ENCODE measurements at regions not wholly inside any gene's neighbourhood (a gene's known extent, or its start where the extent isn't known, plus 50 kb on each side); places are given as distances from the start of the nearest gene placed in this dataset.

- ATAC-seq (replicated peaks in 1 of 2) (no peak), DNase-seq (no peak)
- no peaks in the 10 kb centered on the region for H3K36me3 Mint-ChIP-seq (ENCODE audit: insufficient read depth in 2 of 2)
- no peaks in the 10 kb centered on the region for H3K4me1 Mint-ChIP-seq (ENCODE audit: low read depth)
- no peaks in the 10 kb centered on the region for H3K9me3 Mint-ChIP-seq
- H3K27ac Mint-ChIP-seq: no peak overlapping the region
- H3K27me3 Mint-ChIP-seq (ENCODE audit: low read depth): no peaks in the 10 kb centered on the region
- no peak overlapping the region for H3K4me3 Mint-ChIP-seq
Observed at GRCh38 chr12:127273626-127274025, 993.3 kb upstream of the TMEM132C start.

GRCh38 chr12:127275416-127275815, 991.6 kb upstream of the TMEM132C start:
- Mint-ChIP-seq H3K27ac (no peak overlapping the region), H3K27me3 (ENCODE audit: low read depth) (no peaks in the 10 kb centered on the region), H3K4me3 (no peak overlapping the region), H3K4me1 (ENCODE audit: low read depth) (no peaks in the 10 kb centered on the region), H3K9me3 (no peaks in the 10 kb centered on the region), H3K36me3 (ENCODE audit: insufficient read depth in 2 of 2) (no peaks in the 10 kb centered on the region)
- DNase-seq (no peak), ATAC-seq (replicated peaks in 1 of 2) (no peak)

- no peaks in the 10 kb centered on the region for H3K9me3 Mint-ChIP-seq
- no peaks in the 10 kb centered on the region for H3K27me3 Mint-ChIP-seq (ENCODE audit: low read depth)
- DNase-seq (no peak), ATAC-seq (replicated peaks in 1 of 2) (peak in 1 of 2 donors; percentile 33)
- H3K36me3 Mint-ChIP-seq (ENCODE audit: insufficient read depth in 2 of 2): no peaks in the 10 kb centered on the region
- H3K27ac Mint-ChIP-seq: no peak overlapping the region
- H3K4me1 Mint-ChIP-seq (ENCODE audit: low read depth): no peaks in the 10 kb centered on the region
- H3K4me3 Mint-ChIP-seq: no peak overlapping the region
Observed at GRCh38 chr12:127277882-127278281, 989.1 kb upstream of the TMEM132C start.

- Mint-ChIP-seq H3K27me3 (ENCODE audit: low read depth) (no peaks in the 10 kb centered on the region), H3K9me3 (no peaks in the 10 kb centered on the region), H3K4me1 (ENCODE audit: low read depth) (no peaks in the 10 kb centered on the region), H3K4me3 (no peak overlapping the region), H3K36me3 (ENCODE audit: insufficient read depth in 2 of 2) (no peaks in the 10 kb centered on the region), H3K27ac (no peak overlapping the region)
- ATAC-seq (replicated peaks in 1 of 2): no peak
- DNase-seq: no peak
Observed at GRCh38 chr12:127278351-127278750, 988.6 kb upstream of the TMEM132C start.

DNA sequence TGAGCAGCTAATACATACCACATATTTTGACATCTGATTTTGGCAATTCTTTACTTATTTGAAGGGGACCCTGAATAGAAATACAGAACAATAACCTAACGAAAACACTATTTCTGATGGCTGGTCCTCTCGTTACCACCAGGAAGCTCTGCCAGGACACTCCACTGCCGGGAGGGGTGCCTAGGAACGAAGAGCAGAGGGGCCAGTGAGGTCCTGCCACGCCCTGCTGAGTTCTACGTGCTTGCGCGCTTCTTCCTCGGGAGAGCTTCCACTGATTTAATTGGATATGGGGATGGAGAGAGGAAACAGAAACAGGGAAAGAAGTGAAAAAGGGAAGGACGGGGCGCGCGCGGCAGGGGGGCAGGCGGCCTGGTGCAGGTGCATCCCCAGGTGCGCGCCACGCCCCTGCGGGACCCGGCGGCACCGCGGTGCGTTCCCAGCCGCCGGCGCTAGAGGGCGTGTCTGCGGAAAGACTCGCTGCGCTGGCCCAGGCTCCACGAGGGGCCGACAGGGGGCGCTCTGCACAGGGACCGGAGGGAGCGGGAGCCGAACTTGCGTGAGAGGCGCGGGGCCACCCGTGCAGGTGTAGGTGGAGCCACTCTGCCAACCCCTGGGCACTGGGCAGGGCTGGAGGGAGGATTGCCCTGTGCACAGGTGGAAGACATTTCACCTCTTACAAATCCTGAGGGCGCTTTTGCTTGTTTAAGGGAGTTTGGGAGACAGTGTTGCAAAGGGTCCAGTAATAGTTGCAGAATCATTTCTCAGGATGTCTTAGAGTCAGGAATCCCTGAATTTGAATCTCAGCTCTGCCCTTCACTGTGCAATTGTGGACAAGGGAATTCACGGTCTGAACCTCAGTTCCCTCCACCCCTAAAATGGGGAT, 986.3 kb upstream of the TMEM132C start:
- DNase-seq: peak; percentile 71 to 86
- H3K9me3 Mint-ChIP-seq: no peaks in the 10 kb centered on the region
- ATAC-seq (replicated peaks in 1 of 2): peak; percentile 74 to 80
- no peak overlapping the region for H3K4me3 Mint-ChIP-seq
- no peaks in the 10 kb centered on the region for H3K27me3 Mint-ChIP-seq (ENCODE audit: low read depth)
- no peaks in the 10 kb centered on the region for H3K4me1 Mint-ChIP-seq (ENCODE audit: low read depth)
- no peak overlapping the region for H3K27ac Mint-ChIP-seq
- H3K36me3 Mint-ChIP-seq (ENCODE audit: insufficient read depth in 2 of 2): no peaks in the 10 kb centered on the region

DNA sequence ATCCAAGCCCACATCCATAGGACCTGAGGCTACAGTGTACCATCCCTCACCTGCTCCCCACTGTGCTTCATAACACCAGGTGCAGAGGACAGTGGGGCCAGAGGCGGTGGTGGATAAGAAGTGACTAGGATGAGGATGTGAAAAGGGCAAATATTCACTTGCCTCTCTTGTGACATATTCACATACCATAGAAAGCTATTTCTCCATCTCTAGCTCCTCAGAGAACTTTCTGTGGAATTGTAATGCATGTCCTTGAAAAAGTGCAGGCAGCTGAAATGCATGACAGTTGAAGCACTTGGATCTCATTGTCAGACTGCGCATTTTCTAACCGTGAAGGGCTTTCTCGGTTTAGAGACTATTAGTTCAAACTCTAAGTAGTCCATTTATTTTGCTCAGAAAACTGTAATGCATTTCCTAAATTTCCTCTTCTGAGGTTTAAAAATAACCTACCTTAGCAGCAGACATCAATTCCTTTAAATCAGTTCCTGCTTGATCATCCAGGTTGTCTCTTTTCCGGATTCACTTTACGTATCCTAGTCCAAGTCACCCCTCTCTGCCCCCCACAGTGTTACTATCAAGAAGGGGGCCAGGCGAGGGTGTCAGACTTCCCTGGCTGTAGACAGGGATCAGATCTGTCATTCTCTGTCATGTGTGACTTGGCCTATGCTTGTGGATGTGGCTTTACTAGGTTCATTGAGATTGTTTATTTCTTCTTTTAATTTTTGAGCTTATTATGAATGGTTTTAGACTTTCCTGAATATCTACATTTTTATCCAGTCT, 984.0 kb upstream of the TMEM132C start:
- Mint-ChIP-seq H3K9me3 (no peaks in the 10 kb centered on the region), H3K36me3 (ENCODE audit: insufficient read depth in 2 of 2) (no peaks in the 10 kb centered on the region), H3K27ac (peak overlapping the region; percentile 88), H3K4me1 (ENCODE audit: low read depth) (no peaks in the 10 kb centered on the region), H3K4me3 (no peak overlapping the region), H3K27me3 (ENCODE audit: low read depth) (no peaks in the 10 kb centered on the region)
- ATAC-seq (replicated peaks in 1 of 2): no peak
- no peak for DNase-seq

DNA sequence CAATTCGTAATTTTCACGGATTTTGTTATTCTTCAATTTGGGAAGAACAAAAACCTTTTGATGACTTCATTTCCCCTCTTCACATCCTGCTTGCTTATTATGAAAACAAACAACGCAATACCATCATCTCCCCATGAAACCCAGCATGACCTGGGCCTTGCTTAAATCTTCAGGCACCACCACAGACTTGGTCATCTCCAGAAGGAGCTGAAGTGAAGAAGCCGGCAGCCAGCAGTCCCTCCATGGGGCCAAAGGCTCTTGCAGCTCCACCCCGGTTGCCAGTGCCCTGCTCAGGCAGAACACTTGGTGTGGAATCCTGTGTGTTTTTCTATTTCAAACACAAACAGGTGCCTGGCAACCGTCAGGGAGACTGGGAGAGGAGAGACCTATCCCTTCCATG, 982.9 kb upstream of the TMEM132C start:
- Mint-ChIP-seq H3K27me3 (ENCODE audit: low read depth) (no peaks in the 10 kb centered on the region), H3K4me1 (ENCODE audit: low read depth) (no peaks in the 10 kb centered on the region), H3K36me3 (ENCODE audit: insufficient read depth in 2 of 2) (no peaks in the 10 kb centered on the region), H3K27ac (no peak overlapping the region), H3K4me3 (no peak overlapping the region), H3K9me3 (no peaks in the 10 kb centered on the region)
- ATAC-seq (replicated peaks in 1 of 2) (no peak), DNase-seq (no peak)

GRCh38 chr12:127284870-127285431, 982.0 kb upstream of the TMEM132C start:
- H3K36me3 Mint-ChIP-seq (ENCODE audit: insufficient read depth in 2 of 2): no peaks in the 10 kb centered on the region
- H3K4me3 Mint-ChIP-seq: no peak overlapping the region
- H3K4me1 Mint-ChIP-seq (ENCODE audit: low read depth): no peaks in the 10 kb centered on the region
- ATAC-seq (replicated peaks in 1 of 2): peak in 1 of 2 donors; percentile 80
- DNase-seq: peak in 1 of 2 donors; percentile 29
- H3K27me3 Mint-ChIP-seq (ENCODE audit: low read depth): no peaks in the 10 kb centered on the region
- H3K27ac Mint-ChIP-seq: peak overlapping the region; percentile 36
- no peaks in the 10 kb centered on the region for H3K9me3 Mint-ChIP-seq

DNA sequence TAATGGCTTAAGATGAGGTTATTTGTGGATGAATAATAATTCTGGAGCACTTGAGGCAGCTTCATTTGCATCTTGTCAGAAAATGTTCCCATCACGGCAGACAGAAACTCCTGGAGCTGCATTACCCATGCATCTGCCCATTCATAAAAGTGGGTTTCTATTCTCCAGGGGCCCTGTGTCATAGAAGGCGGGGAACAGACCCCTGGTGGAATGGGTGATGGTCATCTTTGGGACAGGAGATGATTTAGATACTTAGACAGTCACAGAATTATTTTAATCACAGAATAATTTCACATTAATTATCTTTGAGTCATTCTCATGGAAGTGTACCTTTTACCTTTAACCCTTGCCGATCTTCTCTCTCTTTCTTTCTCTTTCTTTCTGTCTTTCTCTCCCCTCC, 980.7 kb upstream of the TMEM132C start:
- H3K4me3 Mint-ChIP-seq: no peak overlapping the region
- no peak overlapping the region for H3K27ac Mint-ChIP-seq
- ATAC-seq (replicated peaks in 1 of 2): no peak

GRCh38 chr12:127287256-127287655, 979.7 kb upstream of the TMEM132C start:
- H3K9me3 Mint-ChIP-seq: no peaks in the 10 kb centered on the region
- H3K27me3 Mint-ChIP-seq (ENCODE audit: low read depth): no peaks in the 10 kb centered on the region
- no peaks in the 10 kb centered on the region for H3K4me1 Mint-ChIP-seq (ENCODE audit: low read depth)
- no peak for DNase-seq
- H3K36me3 Mint-ChIP-seq (ENCODE audit: insufficient read depth in 2 of 2): no peaks in the 10 kb centered on the region
- no peak overlapping the region for H3K4me3 Mint-ChIP-seq
- ATAC-seq (replicated peaks in 1 of 2): no peak
- H3K27ac Mint-ChIP-seq: no peak overlapping the region

More for the DNA sequence above, 980.7 kb upstream of the TMEM132C start:
- DNase-seq: no peak
- Mint-ChIP-seq H3K4me1 (ENCODE audit: low read depth) (no peaks in the 10 kb centered on the region), H3K9me3 (no peaks in the 10 kb centered on the region), H3K36me3 (ENCODE audit: insufficient read depth in 2 of 2) (no peaks in the 10 kb centered on the region), H3K27me3 (ENCODE audit: low read depth) (no peaks in the 10 kb centered on the region)

- H3K4me3 Mint-ChIP-seq: no peak overlapping the region
- H3K27ac Mint-ChIP-seq: no peak overlapping the region
- no peaks in the 10 kb centered on the region for H3K9me3 Mint-ChIP-seq
- no peaks in the 10 kb centered on the region for H3K27me3 Mint-ChIP-seq (ENCODE audit: low read depth)
- ATAC-seq (replicated peaks in 1 of 2) (no peak), DNase-seq (no peak)
- no peaks in the 10 kb centered on the region for H3K36me3 Mint-ChIP-seq (ENCODE audit: insufficient read depth in 2 of 2)
- H3K4me1 Mint-ChIP-seq (ENCODE audit: low read depth): no peaks in the 10 kb centered on the region
Observed at GRCh38 chr12:127290251-127290650, 976.7 kb upstream of the TMEM132C start.

DNA sequence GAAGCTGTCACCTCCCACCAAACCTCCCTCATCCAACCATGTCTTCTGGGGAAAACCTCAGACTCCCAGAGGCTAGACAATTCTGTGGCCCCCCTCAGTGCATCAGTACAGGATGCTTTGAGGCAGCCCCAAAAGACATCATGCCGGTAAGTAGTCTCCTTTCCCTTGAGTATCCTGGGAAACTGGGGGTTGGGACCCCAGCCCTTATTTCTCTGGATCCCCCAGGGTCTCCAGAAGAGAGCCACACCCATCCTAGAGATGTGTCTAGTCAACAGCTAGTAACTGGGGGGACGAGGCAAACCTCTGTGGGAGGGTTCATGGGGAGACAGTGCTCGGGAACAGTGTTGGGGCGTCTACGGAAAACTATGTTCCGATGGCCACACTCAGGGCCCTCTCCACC, 974.2 kb upstream of the TMEM132C start:
- Mint-ChIP-seq H3K9me3 (no peaks in the 10 kb centered on the region), H3K36me3 (ENCODE audit: insufficient read depth in 2 of 2) (no peaks in the 10 kb centered on the region), H3K4me1 (ENCODE audit: low read depth) (no peaks in the 10 kb centered on the region), H3K27me3 (ENCODE audit: low read depth) (no peaks in the 10 kb centered on the region), H3K27ac (no peak overlapping the region), H3K4me3 (no peak overlapping the region)
- DNase-seq (no peak), ATAC-seq (replicated peaks in 1 of 2) (no peak)
